ENCODE measurements at regions not wholly inside any gene's neighbourhood (a gene's known extent, or its start where the extent isn't known, plus 50 kb on each side); places are given as distances from the start of the nearest gene placed in this dataset.
A peak's percentile ranks its signal among the peaks of the same experiment; 100 is the strongest.
"Not testable (repeated sequence)": the region's sequence is repeated elsewhere in the genome, so short reads cannot be mapped to it uniquely, and the experiment has no call there.

GRCh38 chrX:63192366-63193041 lies 158.6 kb downstream of the SPIN4 start:
- intact Hi-C loops (cut with DNase I): not testable (repeated sequence)
- DNase-seq (ENCODE audit: low spot score): peak; percentile 80

DNA sequence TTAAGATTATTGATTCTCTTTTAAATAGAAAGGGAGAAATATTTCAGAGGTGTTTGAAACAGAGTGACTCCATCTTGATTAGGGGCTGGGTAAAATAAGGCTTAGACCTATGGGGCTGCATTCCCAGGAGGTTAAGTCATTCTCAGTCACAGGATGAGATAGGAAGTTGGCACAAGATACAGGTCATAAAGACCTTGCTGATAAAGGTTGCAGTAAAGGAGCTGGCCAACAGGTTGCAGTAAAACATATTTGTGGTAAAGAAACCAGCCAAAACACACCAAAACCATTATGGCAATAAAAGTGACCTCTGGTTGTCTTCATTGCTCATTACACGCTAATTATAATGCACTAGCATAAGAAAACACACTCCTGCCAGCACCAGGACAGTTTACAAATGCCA lies 165.0 kb downstream of the SPIN4 start:
- no peak for DNase-seq (ENCODE audit: low spot score)
- intact Hi-C loops (cut with DNase I): no loop called here

DNA sequence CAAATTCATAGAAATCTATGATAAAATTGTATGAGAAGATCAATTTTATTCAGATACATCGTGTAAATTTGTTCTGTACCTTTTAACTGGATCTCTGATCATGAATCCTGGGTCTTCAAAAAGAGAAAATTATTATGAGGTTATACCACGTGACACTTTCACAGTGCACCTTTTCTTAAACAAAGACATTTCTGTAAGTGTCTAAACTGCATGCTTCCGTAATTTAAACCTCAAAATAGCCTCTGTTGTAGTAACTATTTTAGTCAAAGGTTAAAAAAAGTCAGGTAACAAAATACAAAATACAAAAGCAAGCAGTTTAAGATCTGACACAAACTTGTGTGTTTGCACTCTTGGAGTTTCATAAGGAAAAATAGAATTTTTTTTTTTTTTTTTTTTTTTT lies 171.3 kb downstream of the SPIN4 start:
- intact Hi-C loops (cut with DNase I); DNase-seq (ENCODE audit: low spot score): not testable (repeated sequence)

DNA sequence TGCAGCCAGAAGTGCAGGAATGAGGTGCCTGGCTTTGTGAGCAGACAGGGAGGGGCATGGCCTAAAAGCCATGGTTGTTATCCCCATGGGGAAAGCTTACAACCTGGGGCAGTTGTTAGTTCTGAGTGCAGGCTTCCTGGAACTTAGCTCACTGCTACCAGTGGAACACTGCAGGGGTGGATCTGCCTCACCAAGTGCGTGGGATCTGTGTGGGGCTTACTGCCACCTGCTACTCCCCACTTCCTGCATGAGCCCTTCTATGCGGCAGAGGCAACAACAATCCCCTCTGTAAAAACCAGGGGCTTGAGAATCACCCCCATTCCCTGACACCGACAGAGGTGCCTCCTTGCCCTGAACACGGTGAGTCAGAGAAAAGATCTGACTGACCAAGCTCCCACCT lies 174.6 kb downstream of the SPIN4 start:
- intact Hi-C loops (cut with DNase I): not testable (repeated sequence)

DNA sequence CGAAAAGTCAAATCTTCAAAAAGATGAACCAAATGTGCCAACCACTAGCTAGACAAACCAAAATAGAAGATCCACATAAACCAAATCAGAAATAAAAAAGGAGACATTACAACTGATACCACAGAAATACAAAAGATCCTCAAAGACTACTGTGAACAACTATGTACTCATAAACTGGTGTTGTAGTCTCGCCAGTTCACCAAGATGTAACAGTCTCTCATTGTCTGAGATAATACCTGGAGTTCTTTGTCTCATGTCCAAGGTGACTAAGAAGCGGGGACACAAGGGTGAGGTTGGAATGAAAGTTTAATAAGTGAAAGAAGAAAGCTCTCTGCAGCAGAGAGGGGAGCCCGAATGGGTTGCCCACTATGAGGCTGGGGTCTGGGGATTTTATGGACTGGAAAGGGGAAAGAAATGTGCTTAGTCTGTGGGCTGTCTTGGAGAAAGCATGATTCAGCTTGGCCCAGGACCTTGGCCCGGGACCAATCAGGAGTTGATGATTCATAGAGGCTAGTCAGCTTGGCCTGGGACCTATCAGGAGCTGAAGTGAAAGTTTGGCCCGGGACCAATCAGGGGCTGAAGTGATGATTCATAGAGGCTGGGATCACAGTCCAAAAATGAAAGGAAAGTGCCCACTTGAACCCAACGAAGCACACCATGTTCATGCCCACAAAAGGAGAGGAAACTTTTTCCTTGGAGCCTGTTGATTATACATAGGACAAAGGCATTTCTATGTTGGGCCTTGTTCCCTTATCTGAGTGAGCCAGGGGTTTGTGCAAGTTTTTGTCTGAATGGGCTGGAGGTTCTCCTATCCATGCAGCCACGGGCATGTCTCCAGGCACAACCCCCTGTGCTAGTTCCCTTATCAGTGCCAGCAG lies 177.1 kb downstream of the SPIN4 start:
- intact Hi-C loops (cut with DNase I); DNase-seq (ENCODE audit: low spot score): not testable (repeated sequence)

More for the DNA sequence above, 174.6 kb downstream of the SPIN4 start:
- not testable (repeated sequence) for DNase-seq (ENCODE audit: low spot score)

GRCh38 chrX:63169416-63169815 lies 181.7 kb downstream of the SPIN4 start:
- intact Hi-C loops (cut with DNase I); DNase-seq (ENCODE audit: low spot score): not testable (repeated sequence)

- DNase-seq (ENCODE audit: low spot score); intact Hi-C loops (cut with DNase I): not testable (repeated sequence)
Observed at GRCh38 chrX:63168949-63169348, 182.2 kb downstream of the SPIN4 start.

GRCh38 chrX:63167002-63167401 lies 184.1 kb downstream of the SPIN4 start:
- intact Hi-C loops (cut with DNase I); DNase-seq (ENCODE audit: low spot score): not testable (repeated sequence)

DNA sequence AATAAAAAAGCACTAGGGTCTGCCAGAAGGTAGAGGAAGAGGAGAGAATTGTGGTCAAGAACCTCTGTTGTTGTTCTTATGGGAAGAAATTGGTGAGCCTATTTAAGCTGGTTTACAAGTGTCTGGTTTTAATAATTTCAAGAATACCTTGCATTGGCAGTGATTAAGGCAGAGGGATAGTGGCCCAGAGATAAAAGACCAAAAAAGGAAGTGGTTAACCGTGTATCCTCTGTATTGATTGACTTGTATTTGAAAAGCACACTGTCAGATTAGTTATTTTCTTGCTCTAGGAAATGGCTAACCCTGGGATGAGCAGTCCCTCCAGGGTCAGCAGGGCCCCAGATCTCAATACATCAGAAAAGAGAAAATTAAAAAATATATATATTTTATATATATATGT lies 190.1 kb downstream of the SPIN4 start:
- intact Hi-C loops (cut with DNase I); DNase-seq (ENCODE audit: low spot score): not testable (repeated sequence)

- intact Hi-C loops (cut with DNase I); DNase-seq (ENCODE audit: low spot score): not testable (repeated sequence)
Observed at GRCh38 chrX:63160340-63160739, 190.8 kb downstream of the SPIN4 start.

DNA sequence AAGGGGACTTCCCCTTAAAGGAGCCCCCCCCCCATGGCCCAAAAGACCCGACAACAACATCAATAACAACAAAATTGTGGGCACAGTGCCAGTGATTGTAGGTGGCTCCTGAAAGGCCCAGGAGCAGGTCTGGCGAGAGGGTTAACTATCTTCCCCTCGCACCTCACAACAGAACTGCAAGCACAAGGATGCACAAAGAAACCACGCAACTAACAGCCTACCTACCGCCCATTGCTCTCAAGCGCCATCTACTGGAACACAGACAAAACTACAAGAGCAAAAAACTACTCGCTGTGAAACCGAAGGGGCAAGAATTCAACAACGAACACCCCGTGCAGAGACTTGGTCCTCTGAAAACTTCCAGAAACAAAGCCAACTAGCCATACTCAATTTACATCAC lies 205.6 kb downstream of the SPIN4 start:
- intact Hi-C loops (cut with DNase I); DNase-seq (ENCODE audit: low spot score): not testable (repeated sequence)

DNA sequence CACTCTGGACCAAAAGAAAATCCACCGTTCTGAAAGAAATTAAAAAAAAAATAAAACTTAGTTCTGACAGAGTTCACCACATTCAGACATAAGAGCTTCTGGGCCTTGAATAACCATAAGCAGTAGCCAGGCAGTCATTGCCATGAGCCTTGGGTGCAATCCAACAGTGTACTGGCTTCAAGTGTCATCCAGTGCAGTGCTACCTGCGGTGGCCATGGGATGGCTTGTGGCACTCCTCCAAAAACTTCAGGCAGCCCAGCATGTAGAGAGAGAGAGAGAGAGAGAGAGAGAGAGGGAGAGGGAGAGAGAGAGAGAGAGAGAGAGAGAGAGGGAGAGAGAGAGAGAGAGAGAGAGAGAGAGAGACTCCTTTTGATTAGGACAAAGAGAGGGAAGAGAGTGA lies 208.5 kb downstream of the SPIN4 start:
- intact Hi-C loops (cut with DNase I); DNase-seq (ENCODE audit: low spot score): not testable (repeated sequence)

DNA sequence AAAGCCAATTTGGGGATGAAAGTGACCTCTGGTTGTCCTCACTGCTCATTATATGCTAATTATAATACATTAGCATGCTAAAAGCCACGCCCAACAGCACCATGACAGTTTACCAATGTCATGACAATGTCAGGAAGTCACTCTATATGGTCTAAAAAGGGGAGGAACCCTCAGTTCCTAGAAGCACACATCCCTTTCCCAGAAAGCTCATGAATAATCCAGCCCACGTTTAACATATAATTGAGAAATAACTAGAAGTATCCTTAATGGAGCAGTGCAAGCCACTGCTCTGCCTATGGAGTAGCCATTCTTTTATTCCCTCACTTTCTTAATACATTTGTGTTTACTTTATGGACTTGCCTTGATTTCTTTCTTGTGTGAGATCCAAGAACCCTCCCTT lies 215.3 kb downstream of the SPIN4 start:
- intact Hi-C loops (cut with DNase I); DNase-seq (ENCODE audit: low spot score): not testable (repeated sequence)

GRCh38 chrX:63128509-63128908 lies 222.6 kb downstream of the SPIN4 start:
- intact Hi-C loops (cut with DNase I): no loop called here
- no peak for DNase-seq (ENCODE audit: low spot score)

GRCh38 chrX:63115196-63115595 lies 235.9 kb downstream of the SPIN4 start:
- no peak for DNase-seq (ENCODE audit: low spot score)

DNA sequence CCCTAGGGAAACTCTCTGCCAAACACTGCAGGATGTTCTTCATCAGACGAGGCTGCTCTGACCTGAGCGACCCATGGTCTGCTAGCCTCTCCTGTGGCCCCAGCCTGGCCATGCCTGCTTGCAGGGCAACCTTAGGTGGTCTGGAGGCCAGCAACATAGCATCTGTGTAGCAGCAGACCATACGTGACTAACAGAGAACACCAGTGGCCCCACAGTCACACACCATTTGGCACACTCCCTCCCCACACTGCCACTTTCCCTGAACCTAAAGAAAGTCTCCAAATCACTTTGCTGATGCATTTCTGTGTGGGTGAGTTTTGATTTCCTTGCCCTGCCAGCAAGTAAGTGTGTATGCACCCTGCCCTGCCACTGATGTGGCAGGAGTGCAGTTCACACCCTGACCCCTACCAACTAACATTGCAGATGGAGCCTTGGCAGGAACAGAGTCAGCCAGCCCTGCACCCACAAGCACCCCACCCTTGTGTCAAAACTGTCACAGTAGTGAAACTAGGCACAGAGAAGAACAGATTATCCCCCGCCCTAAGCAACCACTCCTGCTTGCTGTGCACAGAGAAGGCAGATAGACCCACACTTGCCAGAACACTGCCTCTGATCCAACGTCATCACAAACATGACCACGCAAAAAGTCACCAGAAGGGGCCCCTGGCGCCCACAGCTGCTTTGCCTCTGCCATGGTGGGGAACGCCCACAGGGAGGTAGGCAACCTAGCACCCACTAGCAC lies 249.1 kb downstream of the SPIN4 start:
- intact Hi-C loops (cut with DNase I): no loop called here
- no peak for DNase-seq (ENCODE audit: low spot score)

More at GRCh38 chrX:63115196-63115595, 235.9 kb downstream of the SPIN4 start:
- intact Hi-C loops (cut with DNase I): no loop called here

GRCh38 chrX:63058204-63058603 lies 292.9 kb downstream of the SPIN4 start:
- intact Hi-C loops (cut with DNase I): no loop called here
- DNase-seq (ENCODE audit: low spot score): no peak

DNA sequence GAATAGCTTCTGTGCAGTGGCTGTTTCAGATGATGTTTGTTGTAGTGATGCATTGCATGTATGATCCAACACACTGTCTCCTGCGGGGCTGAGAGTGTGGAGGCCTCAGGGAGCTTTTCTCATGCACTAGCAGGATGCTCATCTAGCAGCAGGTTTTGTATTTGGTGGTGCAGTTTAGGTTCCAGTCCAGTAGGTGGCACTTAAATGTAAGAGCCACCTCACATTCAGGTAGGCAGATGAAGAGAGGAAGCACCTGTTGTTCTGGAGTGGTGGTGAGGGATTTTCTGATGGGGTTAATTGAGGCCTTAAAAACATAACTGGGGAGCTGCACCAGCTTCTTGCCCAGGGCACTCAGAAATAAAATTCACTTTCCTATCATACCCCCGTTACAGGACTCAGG lies 300.9 kb downstream of the SPIN4 start:
- DNase-seq (ENCODE audit: low spot score): no peak

GRCh38 chrX:63032811-63033210 lies 318.3 kb downstream of the SPIN4 start:
- DNase-seq (ENCODE audit: low spot score): no peak
- intact Hi-C loops (cut with DNase I): no loop called here

More for the DNA sequence above, 300.9 kb downstream of the SPIN4 start:
- intact Hi-C loops (cut with DNase I): no loop called here

- no peak for DNase-seq (ENCODE audit: low spot score)
- intact Hi-C loops (cut with DNase I): no loop called here
Observed at GRCh38 chrX:63013549-63013948, 337.6 kb downstream of the SPIN4 start.
